ENCODE measurements at regions not wholly inside any gene's neighbourhood (a gene's known extent, or its start where the extent isn't known, plus 50 kb on each side); places are given as distances from the start of the nearest gene placed in this dataset.

DNA sequence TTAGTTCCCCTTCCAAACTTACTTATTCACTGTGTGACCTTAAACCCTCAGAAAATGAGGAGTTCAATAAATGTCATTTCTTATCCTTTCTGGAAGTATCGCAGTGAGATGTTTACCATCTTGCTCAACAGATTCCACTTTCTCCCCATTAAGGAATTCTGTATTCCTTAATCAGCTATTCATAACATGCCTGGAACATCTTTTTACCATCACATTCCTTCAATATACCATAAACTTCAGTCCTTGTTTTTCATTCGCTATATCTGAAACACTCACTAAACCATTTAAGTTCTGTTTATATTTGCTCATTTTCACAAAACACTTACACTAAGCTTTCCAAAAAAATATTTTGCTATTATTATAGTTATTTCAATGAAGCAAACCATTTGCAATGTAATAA, 1158.6 kb downstream of the CDH12 start:
- no peak for DNase-seq

DNA sequence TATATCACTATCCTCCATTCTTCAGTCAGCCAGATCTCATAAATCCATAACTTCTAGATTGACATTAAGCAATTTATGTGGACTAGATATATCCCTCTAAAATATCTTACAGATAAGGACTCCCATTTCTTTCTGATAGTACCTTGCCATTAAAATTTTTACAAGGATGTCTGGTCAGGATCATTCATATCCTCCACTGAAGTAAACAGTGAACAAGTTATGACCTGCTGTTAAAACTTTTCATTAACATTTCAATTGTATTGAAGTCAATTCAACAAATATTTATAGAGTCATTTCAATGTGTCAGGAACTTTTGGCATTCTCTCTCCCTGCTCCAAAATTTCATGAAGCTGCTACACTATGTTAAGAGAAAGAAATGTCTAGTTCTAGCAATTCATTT, 1159.6 kb downstream of the CDH12 start:
- no peak for DNase-seq

DNA sequence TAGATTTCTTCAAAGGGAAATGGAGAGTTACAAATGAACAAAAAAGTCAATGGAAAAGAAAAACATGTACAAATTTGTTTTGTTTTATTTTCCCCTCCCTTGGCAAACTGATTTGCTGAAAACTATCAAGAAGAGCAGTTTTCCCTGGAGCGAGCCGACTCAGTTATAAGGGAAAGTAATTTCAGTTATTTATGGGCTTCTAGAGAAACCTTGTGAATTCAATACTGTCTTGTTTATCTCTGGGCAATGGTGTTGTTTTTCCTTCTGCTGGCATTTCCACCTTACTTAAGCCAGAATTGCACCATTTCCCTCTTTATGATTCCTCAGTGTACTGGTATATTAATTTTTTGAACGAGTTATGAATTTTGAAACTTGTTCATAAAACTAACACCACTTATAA, 1163.6 kb downstream of the CDH12 start:
- no peak for DNase-seq

DNA sequence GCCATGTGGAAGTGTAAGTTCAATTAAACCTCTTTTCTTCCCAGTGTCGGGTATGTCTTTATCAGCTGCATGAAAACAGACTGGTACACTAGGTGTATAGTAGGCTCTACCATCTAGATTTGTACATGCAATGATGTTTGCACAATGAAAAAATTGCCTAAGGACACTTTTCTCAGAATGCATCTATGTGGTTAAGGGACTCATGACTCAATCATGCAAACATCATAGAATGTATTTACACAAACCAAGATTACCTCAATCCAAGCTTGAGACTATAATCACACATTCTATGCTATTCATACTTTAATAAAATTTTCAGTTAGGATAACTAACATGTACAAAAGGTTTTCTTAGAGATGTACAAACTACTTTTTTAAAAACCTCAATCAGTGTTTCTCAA, 1164.5 kb downstream of the CDH12 start:
- DNase-seq = no peak

DNA sequence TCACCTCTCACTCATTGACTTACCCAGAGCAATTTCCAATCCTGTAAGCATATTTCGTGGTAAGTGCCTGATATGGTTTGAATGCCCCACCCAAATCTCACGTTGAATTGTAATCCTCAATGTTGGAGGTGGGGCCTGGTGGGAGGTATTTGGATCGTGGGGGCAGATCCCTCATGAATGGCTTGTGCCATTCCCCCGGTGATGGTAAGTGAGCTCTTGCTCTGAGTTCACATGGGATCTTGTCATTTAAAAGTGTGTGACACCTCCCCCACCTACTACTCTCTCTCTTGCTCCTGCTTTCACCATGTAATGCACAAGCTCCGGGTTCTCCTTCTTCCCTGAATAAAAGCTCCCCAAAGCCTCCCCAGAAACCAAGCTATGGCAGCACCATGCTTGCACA, 1165.5 kb downstream of the CDH12 start:
- no peak for DNase-seq

DNA sequence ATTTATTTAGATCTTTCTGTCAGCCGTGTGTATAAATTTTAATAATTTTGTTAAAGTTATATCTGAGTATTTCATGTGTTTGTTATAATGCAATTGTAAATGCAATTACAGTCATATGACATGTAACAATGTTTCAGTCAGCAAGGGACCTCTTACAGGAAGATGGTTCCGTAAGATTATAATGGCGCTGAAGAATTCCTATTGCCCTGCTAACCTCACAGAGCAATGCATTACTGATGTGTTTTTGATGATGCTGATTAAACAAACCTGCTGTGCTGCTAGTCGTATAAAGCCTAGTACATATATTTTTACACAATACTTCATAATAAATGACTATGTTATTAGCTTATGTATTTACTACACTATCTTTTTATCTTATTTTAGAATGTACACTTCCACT, 1166.4 kb downstream of the CDH12 start:
- DNase-seq = no peak

DNA sequence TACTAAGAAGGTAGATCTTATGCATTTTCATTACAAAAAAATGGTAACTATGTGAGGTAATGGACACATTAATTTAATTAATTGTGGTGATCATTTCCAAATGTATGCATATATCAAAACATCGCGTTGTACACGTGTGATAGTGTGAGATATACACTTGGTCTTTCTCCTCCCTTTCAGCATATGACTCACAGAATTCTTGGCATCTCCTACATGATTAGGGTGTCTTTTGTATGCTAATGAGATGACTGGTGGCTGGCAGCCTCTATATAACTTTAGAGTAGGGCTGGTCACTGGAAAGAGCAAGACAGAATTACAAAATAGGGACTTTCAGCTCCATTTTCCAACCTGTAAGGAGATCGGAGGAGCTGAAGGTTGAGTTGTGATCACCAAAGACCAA, 1167.6 kb downstream of the CDH12 start:
- DNase-seq = no peak

DNA sequence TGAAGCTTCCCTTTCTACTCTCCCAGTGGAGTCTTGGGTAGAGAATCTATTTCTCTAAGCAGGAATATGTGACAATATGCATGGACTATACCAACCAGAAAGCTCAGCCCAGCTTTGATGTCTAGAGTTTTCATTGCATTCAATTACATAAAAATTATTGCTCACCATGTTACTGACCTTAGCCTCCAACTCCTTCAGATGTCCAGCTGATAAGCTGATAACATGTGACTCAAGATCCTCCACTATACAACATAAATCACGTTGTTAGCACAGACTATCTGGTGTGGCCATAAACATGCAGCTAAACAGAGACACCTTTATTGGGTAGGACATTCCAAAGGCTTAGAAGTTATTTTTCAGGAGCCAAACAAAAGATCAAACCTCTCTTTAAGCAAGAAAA, 1168.2 kb downstream of the CDH12 start:
- DNase-seq = no peak

DNA sequence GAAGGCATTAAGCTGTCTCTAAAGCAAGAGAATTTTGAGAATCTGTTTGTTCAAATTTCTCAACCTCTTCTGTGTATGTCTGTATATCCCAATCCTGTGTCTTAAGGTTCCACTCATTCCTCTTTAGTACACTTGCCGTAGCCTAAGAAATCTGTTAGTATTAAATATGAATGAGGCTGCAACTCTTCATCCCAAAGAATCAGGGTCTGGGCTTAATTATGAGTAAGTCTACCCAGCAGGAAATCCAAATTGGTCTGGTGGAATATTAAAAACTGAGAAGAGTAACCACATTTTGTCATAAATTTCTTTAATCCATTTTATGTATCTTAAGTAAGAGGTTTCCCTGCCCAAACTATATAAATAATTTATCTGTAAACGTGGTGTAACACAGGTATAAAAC, 1171.2 kb downstream of the CDH12 start:
- DNase-seq = no peak

DNA sequence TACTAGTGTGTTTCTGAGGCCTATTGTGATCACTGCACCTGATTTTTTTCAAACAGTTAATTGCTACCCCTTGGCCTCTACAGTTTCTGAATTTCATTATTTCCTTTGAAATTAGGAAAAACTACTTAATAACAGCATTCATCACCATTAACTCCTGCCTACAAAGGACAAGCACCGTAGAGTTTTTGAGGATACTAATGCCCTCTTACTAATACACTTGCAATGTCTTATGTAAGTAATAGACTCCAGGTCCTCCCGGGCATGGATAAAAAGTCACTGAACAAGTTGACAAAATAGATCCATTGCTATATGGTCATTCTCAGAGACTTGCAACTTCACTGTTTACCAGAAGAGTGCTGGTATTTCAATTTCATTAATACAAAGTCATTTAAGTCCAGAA, 1172.5 kb downstream of the CDH12 start:
- DNase-seq = no peak

DNA sequence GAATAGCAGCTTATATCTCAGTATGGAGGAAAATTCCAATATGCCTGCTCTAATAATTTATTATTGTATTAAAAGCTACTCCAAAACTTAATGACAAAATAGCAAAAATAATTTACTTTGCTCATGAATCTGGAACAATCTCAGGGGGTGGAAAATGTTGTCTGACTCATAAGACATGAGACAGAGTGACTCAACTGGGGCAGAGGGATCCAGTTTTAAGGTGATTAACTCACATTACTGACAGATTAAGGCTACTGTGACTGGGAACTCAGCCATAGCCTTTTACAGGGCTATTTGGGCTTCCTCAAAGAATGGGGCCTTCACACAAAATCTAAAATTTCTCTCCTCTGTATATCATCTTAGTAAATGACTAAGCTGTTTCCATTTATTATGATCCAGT, 1172.9 kb downstream of the CDH12 start:
- DNase-seq = no peak

DNA sequence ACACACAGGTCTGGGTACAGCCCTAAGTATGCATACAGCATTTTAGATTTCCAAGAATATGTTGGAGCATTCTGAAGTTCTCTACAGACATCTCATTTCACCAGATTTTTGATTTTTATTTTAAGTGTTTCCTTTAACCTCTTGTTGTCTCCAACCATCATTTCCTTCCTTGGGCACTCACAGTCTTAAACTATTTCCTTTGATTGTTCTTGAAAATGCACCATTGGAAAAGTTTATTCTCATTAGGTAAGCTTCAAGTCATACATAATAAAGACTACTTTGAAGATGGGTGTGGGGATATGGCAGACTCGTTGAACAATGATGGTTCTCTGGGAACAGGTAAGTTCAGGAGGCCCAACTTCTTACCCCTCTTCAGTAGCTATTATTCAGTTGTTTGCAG, 1174.6 kb downstream of the CDH12 start:
- DNase-seq = no peak

DNA sequence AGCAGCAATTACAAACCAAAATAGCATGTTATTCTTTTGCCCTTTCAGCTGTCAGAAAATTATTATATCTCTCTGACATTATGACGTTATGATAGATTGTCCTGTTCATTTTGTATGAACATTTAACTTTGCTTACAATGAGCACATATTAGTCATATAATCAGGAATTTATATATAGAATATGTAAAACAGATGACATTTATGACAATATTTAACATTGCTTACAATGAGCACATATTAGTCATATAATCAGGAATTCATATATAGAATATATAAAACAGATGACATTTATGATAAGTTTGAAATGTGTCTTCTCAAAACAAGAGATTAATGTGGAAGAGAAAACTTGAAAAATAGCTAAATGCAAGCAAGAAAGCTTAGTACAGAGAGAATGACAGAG, 1180.2 kb downstream of the CDH12 start:
- no peak for DNase-seq

DNA sequence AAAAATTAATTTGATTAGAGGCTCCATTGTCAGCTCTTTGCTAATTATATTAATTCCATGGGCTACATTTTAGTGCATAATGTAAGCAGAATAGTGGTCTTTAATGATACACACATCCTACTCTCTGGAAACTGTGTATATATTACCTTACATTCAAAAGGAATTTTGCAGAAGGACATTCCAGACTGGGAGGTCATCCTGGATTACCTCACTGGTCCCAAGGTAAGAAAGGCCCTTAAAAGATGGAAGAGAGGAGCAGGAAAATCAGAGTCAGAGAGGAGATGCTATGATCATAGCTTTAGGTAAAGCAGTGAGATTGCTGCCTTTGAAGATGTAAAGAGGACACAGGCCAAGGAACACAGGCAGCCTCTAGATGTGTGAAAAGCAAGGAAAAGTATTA, 1180.8 kb downstream of the CDH12 start:
- no peak for DNase-seq

DNA sequence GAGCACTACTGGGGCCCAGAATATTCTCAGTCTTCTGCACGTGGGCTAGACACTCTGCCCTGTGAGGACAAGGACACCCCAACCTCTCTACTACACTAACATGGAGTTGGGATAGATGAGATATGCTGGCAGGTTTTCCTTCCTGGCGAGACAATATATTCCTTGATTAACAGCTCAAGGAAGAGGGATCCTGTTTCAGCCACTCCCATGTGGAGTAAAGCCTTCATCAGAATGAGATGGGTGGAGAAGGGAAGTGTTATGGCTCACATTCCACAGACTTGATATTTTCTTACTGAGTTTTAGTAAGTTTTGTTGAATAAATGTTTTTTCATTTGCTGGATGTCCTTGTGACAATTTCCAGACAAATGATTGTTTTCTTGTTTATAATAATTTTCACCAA, 1187.6 kb downstream of the CDH12 start:
- DNase-seq = no peak

DNA sequence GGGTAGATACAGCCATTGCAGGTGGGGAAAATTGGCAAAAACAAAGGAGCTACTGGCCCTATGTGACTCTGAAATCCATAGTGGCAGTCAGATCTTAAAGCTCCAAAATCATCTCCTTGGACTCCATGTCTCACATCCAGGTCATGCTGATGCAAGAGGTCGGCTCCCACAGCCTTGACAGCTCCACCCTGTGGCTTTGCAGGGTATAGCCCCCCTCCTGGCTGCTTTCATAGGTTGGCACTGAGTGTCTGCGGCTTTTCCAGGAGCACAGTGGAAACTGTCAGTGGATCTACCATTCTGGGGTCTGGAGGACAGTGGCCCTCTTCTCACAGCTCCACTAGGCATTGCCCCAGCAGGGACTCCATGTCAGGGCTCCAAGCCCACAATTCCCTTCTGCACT, 1190.1 kb downstream of the CDH12 start:
- peak; percentile 1 for DNase-seq

DNA sequence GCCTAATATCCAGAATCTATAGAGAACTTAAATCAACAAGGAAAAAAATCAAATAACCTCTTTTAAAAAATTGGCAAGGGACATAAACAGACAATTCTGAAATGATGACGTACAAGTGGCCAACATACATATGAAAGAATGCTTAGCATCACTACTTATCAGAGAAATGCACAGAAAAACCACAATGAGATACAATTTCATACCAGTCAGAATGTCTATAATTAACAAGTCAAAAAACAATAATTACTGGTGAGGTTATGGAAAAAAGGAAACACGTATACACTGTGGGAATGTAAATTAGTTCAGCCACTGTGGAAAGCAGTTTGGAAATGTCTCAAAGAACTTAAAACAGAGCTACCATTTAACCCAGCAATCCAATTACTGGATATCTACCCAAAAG, 1192.0 kb downstream of the CDH12 start:
- DNase-seq = no peak

DNA sequence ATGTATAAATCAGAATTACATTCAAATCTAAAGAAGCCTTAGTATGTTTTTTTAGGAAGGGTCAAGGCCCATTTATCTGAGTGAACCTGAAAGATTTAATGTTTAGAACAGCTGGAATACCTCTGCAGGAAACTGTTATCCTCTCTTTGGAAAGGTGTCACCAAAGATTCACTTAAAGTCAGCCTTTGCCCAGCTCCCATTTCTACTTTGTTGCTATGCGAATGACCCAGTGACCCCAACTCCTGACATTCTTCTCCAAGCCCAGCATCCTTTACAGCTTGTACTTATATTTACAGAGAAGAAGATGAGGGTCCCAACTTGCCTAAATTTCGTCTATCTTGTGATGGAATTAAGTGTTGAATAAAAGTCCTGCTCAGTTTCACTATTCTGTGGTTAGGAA, 1198.6 kb downstream of the CDH12 start:
- DNase-seq = no peak

DNA sequence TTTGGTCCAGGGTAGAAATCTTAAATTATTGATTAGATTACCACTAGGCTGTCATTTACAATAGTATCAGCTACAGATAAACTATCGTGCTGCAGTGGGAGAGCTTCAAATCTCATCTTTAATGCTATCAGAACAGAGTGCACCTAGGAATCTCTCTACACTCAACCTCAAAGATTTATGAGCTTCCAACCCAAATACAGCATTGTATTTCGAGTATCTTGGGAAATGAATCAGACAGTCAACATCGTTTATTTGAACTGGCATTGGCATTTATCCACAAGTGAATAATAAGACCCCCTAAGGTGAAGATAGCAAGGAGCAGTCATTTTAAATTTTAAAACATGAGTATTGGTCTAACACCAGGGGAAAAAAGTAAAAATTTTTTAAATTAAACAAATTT, 1203.2 kb downstream of the CDH12 start:
- DNase-seq = no peak

DNA sequence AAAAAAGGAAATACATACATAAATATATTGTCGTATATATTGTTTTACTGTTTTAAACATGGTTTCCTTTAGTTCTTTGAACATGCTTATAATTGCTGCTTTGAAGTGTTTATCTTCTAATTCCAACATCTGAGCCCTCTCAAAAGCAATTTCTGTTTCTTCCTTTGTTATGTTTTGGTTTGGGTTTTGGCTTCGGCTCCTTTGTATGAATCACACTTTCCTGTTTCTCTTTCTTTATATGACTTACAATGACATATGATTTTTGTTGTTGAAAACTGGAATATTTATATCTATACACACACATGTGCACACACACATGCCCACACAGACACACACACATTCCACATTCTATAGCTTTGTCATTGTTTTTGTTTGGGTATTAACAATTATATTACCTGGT, 1206.7 kb downstream of the CDH12 start:
- DNase-seq = no peak

DNA sequence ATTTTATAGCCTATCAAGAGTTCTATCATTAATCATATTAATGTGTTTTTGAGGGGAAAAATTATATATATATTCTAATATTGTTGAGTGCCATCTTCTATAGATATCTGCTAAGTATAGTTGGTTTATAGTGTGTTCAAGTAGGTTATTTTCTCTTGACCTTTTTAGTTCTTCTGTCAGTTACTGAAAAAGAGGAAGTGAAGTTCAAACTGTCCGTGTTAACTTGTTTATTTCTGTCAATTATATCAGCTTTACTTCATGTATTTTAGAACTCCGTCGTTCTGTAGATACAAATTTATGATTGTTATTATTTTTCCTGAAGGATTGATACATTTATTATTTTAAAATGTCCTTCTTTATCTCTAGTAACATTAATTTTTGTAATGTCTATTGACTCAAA, 1209.1 kb downstream of the CDH12 start:
- DNase-seq = no peak

DNA sequence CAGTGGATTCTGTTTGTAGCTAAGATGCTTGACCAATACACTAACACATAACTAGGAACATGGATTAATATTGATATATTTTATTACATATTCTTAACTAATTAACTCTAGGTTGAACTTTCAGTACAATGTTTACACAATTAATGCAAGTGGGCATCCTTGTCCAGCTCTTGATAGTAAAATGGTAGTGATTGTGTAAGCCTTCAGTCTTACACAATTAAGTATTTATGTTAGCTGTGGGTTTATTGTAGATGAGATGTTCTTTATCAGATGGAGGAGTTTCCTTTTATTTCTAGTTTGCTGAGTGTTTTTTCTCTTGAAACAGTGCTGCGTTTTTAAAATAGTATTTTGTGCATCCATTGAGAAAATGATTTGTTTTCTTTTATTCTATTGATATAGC, 1210.8 kb downstream of the CDH12 start:
- DNase-seq = no peak

DNA sequence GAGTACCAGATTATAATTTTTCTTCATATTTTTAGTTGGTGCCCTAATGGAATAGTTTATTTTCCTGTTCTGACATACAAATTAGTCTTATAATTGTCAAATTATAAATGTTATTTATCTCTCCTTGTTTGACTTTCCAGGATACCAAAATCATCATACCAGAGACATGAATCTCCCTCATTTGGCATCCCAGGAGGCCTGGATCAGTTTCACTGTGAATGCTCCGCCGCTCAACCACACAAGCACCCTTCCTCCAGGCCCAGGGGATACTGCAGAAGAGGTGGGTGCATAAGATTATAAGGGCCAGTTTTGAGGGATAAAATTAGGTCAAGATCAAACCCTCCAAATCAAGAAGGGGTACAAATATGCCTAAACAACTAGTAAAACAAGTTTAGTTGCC, 1229.3 kb downstream of the CDH12 start:
- no peak for DNase-seq

DNA sequence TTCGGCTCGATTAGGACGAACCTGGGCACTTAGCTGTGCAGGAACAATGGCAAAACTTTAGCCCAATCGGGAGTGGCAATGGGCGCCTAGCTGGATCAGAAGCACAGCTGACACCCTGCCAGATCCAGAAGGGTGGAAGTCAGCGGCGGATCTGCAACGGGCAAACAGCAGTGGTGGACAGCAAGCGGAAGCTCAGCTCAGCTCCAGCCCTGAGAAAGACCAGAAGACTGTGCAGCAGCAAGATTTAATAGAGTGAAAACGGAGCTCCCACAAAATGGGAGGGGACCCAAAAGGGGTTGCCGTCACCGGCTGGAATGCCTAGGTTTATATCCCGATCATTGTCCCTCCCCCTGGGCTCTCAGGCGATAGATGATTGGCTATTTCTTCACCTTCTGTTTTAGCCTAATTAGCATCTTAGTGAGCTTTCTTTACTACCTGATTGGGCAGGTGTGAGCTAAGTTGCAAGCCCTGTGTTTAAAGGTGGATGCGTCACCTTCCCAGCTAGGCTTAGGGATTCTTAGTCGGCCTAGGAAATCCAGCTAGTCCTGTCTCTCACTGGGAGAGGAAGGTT, 1237.9 kb downstream of the CDH12 start:
- no peak for DNase-seq

DNA sequence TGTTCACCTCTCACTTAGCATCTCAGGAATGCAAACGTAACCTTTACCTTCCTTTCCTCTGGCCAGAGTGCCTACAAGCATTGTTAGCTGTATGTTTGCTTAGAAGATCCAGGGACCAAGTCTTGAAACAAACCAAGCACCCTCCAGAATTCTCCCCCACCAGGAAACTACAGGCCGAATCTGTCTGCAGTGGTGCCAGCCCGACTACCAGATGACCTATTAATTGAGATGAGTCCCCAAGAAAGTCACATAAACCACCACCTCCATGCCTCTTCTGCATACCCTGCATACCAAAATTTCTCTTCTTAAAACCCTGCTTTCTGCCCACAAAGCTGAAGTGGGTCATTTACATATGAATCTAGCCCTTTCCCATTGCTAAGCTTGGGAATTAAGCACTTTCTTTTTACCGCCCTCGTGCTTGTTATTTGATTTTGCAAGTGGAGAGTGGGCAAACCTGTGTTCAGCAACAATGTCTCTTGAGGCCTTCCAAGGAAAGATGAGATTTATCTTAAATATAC, 1239.1 kb downstream of the CDH12 start:
- no peak for DNase-seq

DNA sequence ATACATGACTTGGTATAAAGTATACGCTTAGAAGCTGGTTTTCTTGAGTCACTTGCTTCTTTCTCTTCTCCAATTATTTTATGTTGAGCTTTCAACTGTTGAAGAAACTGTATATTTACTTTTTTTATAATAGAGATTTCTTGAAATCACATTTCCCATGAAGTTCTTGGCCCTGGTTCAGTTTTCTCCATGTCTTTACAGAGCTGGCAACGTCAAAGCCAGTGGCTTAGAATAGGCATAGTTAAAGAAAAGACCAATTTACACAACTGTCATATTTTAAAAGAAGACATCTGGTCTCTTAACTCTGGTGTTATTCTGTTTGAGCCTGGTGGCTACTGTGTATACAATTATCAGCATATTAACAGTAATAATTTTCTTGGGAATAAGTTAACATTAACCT, 1249.3 kb downstream of the CDH12 start:
- DNase-seq = no peak
